Gastrocnemius medialis (tissue), 4 donors: ENCODE measurements at regions not wholly inside any gene's neighbourhood (a gene's known extent, or its start where the extent isn't known, plus 50 kb on each side); places are given as distances from the start of the nearest gene placed in this dataset.

Experiments
- ATAC-seq, 2 donors: fragments of 150-250 bp; one replicate each; pipeline ENCODE4 v1.9.1; 2016
- DNase-seq, 2 donors: peaks; one replicate each; pipeline ENCODE4 v3.0.0-alpha.2; 2019
- H3K27ac ChIP-seq, 4 donors: fragments of 200-600 bp; sonication (generic); 1 replicate in 1 of 4; 2 replicates in 3 of 4; pipeline ENCODE4 v1.5.1; 2016 to 2018; ENCODE audit warnings: mild to moderate bottlenecking in 2 of 4, moderate library complexity in 1 of 4
- H3K27me3 ChIP-seq, 3 donors: fragments of 200-600 bp; sonication (generic) in 2 of 3; 1 replicate in 1 of 3; 2 replicates in 2 of 3; pipeline versions ENCODE4 v1.5.1 to v1.6.0; 2016 to 2019; ENCODE audit warnings: mild to moderate bottlenecking in 1 of 3, moderate library complexity in 1 of 3
- H3K36me3 ChIP-seq, 2 donors: fragments of 200-600 bp; sonication (generic) in 1 of 2; one replicate each; pipeline ENCODE4 v1.5.1; 2017 to 2018
- H3K4me1 ChIP-seq, 2 donors: fragments of 200-600 bp; sonication (generic) in 1 of 2; one replicate each; pipeline ENCODE4 v1.5.1; 2016 to 2017; ENCODE audit warnings: mild to moderate bottlenecking in 2 of 2
- H3K4me3 ChIP-seq, 4 donors: fragments of 200-600 bp; sonication (generic) in 3 of 4; 1 replicate in 1 of 4; 2 replicates in 3 of 4; pipeline ENCODE4 v1.5.1; 2016 to 2019; ENCODE audit warnings: mild to moderate bottlenecking in 2 of 4
- H3K9me3 ChIP-seq, 3 donors: fragments of 200-600 bp; sonication (generic) in 2 of 3; 1 replicate in 1 of 3; 2 replicates in 2 of 3; pipeline ENCODE4 v1.5.1; 2016 to 2019
- CTCF ChIP-seq, 5 experiments: fragments of 450-650 bp in 3 of 5; fragments of 200-600 bp in 2 of 5; sonication (generic) in 2 of 5; IDR thresholded peaks in 4 of 5; conservative IDR thresholded peaks in 1 of 5; 1 replicate in 4 of 5; 2 replicates in 1 of 5; pipeline ENCODE4 v1.5.1; 2016 to 2019; ENCODE audit warnings: antibody characterized with exemption in 5 of 5, mild to moderate bottlenecking in 3 of 5, moderate library complexity in 3 of 5
- POLR2A ChIP-seq, 2 donors: fragments of 450-650 bp; IDR thresholded peaks; one replicate each; pipeline ENCODE4 v1.6.1; 2017; ENCODE audit warnings: antibody characterized with exemption in 2 of 2, mild to moderate bottlenecking in 2 of 2, moderate library complexity in 2 of 2
- in situ Hi-C, 4 donors: fragments of 200-750 bp; cut with MboI; loops; one replicate each; pipeline versions ENCODE4 v1.15.0 to v1.8.0; 2017; ENCODE audit warnings: low sequenced_read_pairs in 4 of 4
- intact Hi-C: fragments of 100-400 bp; cut with DNase I; formaldehyde crosslinking; loops from one replicate; pipeline ENCODE4 v1.15.1; 2023; ENCODE audit warnings: low total_unique reads

DNA sequence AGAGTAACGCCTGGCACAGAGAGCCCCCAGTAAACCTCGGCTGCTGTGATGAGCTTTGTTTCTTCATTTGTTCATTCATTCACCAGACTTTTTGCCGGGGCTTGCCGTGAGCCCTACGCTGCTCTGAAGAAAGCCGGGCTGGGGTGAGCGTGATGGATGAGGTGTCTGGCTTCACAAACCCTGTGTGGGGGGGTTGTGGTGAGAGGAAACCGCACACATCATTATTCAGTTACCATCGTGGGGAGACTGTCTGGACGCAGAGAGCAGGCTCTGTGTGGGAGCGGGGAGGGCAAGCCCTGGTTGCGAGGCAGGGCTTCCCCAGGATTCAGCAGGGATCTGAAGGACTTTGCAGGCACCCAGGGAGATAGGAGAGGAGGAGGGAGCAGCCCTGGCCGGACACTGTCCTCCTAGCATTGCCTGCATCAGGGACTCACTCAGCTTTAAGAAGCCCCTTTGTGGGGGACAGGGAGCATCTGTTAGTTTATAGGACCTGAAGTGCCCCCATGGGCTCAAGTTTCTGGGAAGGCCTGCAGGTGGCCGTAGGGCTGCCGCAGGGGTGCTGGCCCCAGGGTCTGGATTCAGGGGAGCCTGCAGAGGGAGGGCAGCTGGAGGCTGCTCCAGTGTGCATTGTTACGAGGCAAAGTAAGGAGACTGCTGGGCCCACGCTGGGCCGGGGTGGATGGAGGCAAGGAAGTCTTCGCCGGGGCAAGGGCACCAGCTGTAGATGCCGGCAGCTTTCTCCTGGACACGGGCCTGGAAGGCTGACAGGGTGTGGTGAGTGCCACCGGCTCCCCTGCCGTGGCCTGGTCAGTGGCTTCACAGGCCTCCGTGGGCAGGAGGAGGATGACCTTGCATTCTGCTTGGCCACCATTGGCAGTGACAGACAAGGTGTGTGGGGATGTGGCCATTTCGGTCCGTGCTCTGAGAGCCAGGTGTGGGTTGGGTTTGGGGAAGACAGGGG is 334.5 kb downstream of the SEC14L1 start:
- TF ChIP-seq POLR2A (IDR thresholded peaks at IDR 0.05) (no peak), CTCF (IDR thresholded peaks at IDR 0.05 in 4 of 5, conservative IDR thresholded peaks at IDR 0.05 in 1 of 5) (no peak)
- H3K36me3 ChIP-seq: no peaks in the 10 kb centered on the region
- DNase-seq: no peak
- no peak for ATAC-seq
- in situ Hi-C loops: no loop called here
- H3K4me3 ChIP-seq: no peak overlapping the region
- intact Hi-C loops: no loop called here
- no peaks in the 10 kb centered on the region for H3K9me3 ChIP-seq
- no peaks in the 10 kb centered on the region for H3K27me3 ChIP-seq
- H3K27ac ChIP-seq: peak overlapping the region; percentile 78 to 90 (median 85)
- H3K4me1 ChIP-seq: peaks cover 62 to 87% of the 10 kb centered on the region in 2 donors

- H3K27me3 ChIP-seq: no peaks in the 10 kb centered on the region
- peak overlapping the region; percentile 78 to 90 (median 85) for H3K27ac ChIP-seq
- DNase-seq (peak in 1 of 2 donors; percentile 44), ATAC-seq (no peak)
- H3K4me3 ChIP-seq: no peak overlapping the region
- in situ Hi-C loops (no loop called here), intact Hi-C loops (no loop called here)
- H3K36me3 ChIP-seq: no peaks in the 10 kb centered on the region
- TF ChIP-seq POLR2A (IDR thresholded peaks at IDR 0.05): no peak
- no peak for TF ChIP-seq CTCF (IDR thresholded peaks at IDR 0.05 in 4 of 5, conservative IDR thresholded peaks at IDR 0.05 in 1 of 5)
- H3K4me1 ChIP-seq: peaks cover 60 to 80% of the 10 kb centered on the region in 2 donors
- no peaks in the 10 kb centered on the region for H3K9me3 ChIP-seq
Observed at GRCh38 chr17:77476006-77476405, 335.2 kb downstream of the SEC14L1 start.

GRCh38 chr17:77476498-77476897 is 335.7 kb downstream of the SEC14L1 start:
- Histone ChIP-seq H3K4me1 (peaks cover 55 to 75% of the 10 kb centered on the region in 2 donors), H3K4me3 (no peak overlapping the region), H3K9me3 (no peaks in the 10 kb centered on the region), H3K36me3 (no peaks in the 10 kb centered on the region), H3K27me3 (no peaks in the 10 kb centered on the region), H3K27ac (peak overlapping the region; percentile 78 to 90 (median 85))
- in situ Hi-C loops: no loop called here
- ATAC-seq (peak in 1 of 2 donors; percentile 37), DNase-seq (peak in 1 of 2 donors; percentile 65)
- intact Hi-C loops: no loop called here
- TF ChIP-seq POLR2A (IDR thresholded peaks at IDR 0.05): no peak
- no peak for TF ChIP-seq CTCF (IDR thresholded peaks at IDR 0.05 in 4 of 5, conservative IDR thresholded peaks at IDR 0.05 in 1 of 5)

DNA sequence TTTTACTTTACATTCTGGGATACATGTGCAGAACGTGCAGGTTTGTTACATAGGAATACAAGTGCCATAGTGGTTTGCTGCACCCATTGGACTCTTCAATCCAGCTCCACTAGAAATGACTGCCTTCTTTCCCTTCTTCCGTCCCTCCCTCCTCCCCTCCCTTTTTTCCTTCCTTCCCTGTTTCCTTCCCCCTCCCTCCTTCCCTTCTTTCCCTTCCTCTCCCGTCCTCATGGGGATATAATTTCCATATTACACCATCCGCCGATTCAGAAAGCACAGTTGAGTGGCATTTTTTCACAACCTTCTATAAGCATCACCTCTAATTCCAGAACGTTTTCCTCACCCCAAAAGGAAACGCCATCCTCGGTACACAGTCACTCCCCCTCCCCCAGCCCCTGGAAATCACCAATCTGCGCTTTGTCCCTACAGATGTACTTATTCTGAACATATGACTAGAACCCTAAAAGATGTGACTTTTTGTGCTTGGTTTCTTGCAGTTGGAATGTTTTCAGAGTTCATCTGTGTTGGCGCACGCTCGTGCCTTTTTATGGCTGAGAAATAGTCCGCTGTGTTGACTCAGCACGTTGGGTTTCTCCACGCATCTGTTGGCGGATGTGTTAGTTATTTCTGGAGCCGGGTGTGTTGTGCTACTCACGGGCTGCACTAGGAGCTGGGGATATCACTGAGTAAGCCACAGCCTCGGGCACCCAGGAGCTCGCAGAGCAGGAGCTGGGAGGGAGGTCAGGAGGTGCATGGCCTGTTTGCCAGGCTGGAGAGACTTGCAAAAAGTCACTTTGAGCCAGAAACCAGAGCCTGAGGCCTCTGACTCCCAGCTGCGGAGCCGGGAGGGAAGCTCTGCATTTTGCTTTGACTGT is 336.4 kb downstream of the SEC14L1 start:
- Histone ChIP-seq H3K4me1 (peaks cover 49 to 68% of the 10 kb centered on the region in 2 donors), H3K9me3 (no peaks in the 10 kb centered on the region), H3K4me3 (peak overlapping the region in 3 of 4 donors; percentile 5 to 40 (median 34)), H3K27ac (peak overlapping the region; percentile 78 to 90 (median 85)), H3K27me3 (no peaks in the 10 kb centered on the region), H3K36me3 (peaks cover 0 to 4% of the 10 kb centered on the region in 2 donors)
- peak in 1 of 2 donors; percentile 15 for TF ChIP-seq POLR2A (IDR thresholded peaks at IDR 0.05)
- TF ChIP-seq CTCF (IDR thresholded peaks at IDR 0.05 in 4 of 5, conservative IDR thresholded peaks at IDR 0.05 in 1 of 5): peak in 1 of 5 experiments; percentile 7
- DNase-seq (peak; percentile 86 to 87), ATAC-seq (peak; percentile 91 to 94)
- in situ Hi-C loops (no loop called here), intact Hi-C loops (no loop called here)
